Ovary (tissue), 7 donors: ENCODE measurements at regions not wholly inside any gene's neighbourhood (a gene's known extent, or its start where the extent isn't known, plus 50 kb on each side); places are given as distances from the start of the nearest gene placed in this dataset.

Experiments
- DNase-seq, 5 donors: peaks; one replicate each; pipeline ENCODE4 v3.0.0-alpha.2; 2019 to 2020
- H3K27ac ChIP-seq, 2 donors: fragments of 200-600 bp; one replicate each; pipeline versions ENCODE4 v1.5.1 to v1.8.0; 2019 to 2022
- H3K27me3 ChIP-seq: fragments of 200-600 bp; one replicate; pipeline ENCODE4 v1.8.0; 2022
- H3K36me3 ChIP-seq: fragments of 200-600 bp; sonication (generic); one replicate; pipeline ENCODE4 v1.5.1; 2019
- H3K4me1 ChIP-seq: one replicate; pipeline ENCODE4 v1.8.1; 2013; ENCODE audit warnings: mild to moderate bottlenecking, moderate library complexity; ENCODE audit not compliant: insufficient read depth
- H3K4me3 ChIP-seq: fragments of 200-600 bp; sonication (generic); one replicate; pipeline ENCODE4 v1.5.1; 2017
- H3K9me3 ChIP-seq, 2 donors: fragments of 200-600 bp in 1 of 2; sonication (generic) in 1 of 2; one replicate each; pipeline versions ENCODE4 v1.5.1 to v1.8.1; 2013 to 2019; ENCODE audit warnings: mild to moderate bottlenecking in 1 of 2, moderate library complexity in 1 of 2
- CTCF ChIP-seq, 3 donors: fragments of 450-650 bp in 2 of 3; fragments of 200-600 bp in 1 of 3; IDR thresholded peaks; one replicate each; pipeline versions ENCODE4 v1.5.1 to v1.8.0; 2016 to 2022; ENCODE audit warnings: antibody characterized with exemption in 3 of 3, mild to moderate bottlenecking in 1 of 3
- EP300 ChIP-seq: sonication (generic); formaldehyde crosslinking; IDR thresholded peaks from one replicate; pipeline ENCODE4 v1.6.1; 2017; ENCODE audit warnings: antibody characterized with exemption
- POLR2A ChIP-seq: fragments of 450-650 bp; IDR thresholded peaks from one replicate; pipeline ENCODE4 v1.6.1; 2017; ENCODE audit warnings: antibody characterized with exemption, mild to moderate bottlenecking, moderate library complexity
- WGBS, 3 donors: extraction: QIAGEN DNeasy Blood & Tissue Kit in 1 of 3; methylation state at CpG; one replicate each; pipeline versions ENCODE4 v1.1.5 to v1.1.7; 2013 to 2017; 5-methylcytosine and 5-hydroxymethylcytosine counted together
- intact Hi-C, 4 donors: fragments of 100-400 bp; cut with DNase I; formaldehyde crosslinking; loops; one replicate each; pipeline versions ENCODE4 v1.11.0 to v1.15.1; 2022 to 2023
- donor health status: DM: no; HTN: no; CAD: no; lungs with moderate emphysema.
- donor health status: DM: no; HTN: no; CAD: no.
- donor health status: Bipolar disorder and iron deficiency.
- donor health status: DM: no; HTN: no; CAD: no.
- donor health status: DM: yes; HTN: yes; CAD: no.

GRCh38 chr7:42315631-42316030, 78.6 kb upstream of the GLI3 start:
- TF ChIP-seq POLR2A: no peak
- TF ChIP-seq EP300: no peak
- no peak for TF ChIP-seq CTCF (IDR thresholded peaks at IDR 0.05)

GRCh38 chr7:42315103-42315502, 78.1 kb upstream of the GLI3 start:
- Histone ChIP-seq H3K27me3 (no peaks in the 10 kb centered on the region), H3K9me3 (no peaks in the 10 kb centered on the region), H3K4me3 (no peak overlapping the region), H3K4me1 (peaks cover 2% of the 10 kb centered on the region), H3K27ac (no peak overlapping the region), H3K36me3 (no peaks in the 10 kb centered on the region)
- no peak for DNase-seq
- TF ChIP-seq POLR2A (no peak), EP300 (no peak), CTCF (IDR thresholded peaks at IDR 0.05) (no peak)
- 4 to 29% (median 7%) methylated on average over 3 of the region's 3 CpGs for WGBS, 3 donors
- intact Hi-C loops: no loop called here

More at GRCh38 chr7:42315631-42316030, 78.6 kb upstream of the GLI3 start:
- no peak for DNase-seq
- no peaks in the 10 kb centered on the region for H3K9me3 ChIP-seq
- H3K27me3 ChIP-seq: no peaks in the 10 kb centered on the region
- H3K4me1 ChIP-seq: peaks cover 2% of the 10 kb centered on the region
- intact Hi-C loops: no loop called here
- H3K36me3 ChIP-seq: no peaks in the 10 kb centered on the region
- no peak overlapping the region for H3K4me3 ChIP-seq
- H3K27ac ChIP-seq: no peak overlapping the region

GRCh38 chr7:42314696-42315095, 77.7 kb upstream of the GLI3 start:
- H3K36me3 ChIP-seq: no peaks in the 10 kb centered on the region
- H3K4me1 ChIP-seq: peaks cover 2% of the 10 kb centered on the region
- H3K27me3 ChIP-seq: no peaks in the 10 kb centered on the region
- 90 to 94% (median 92%) methylated on average over 1 of the region's 1 CpG for WGBS, 3 donors
- no peak for DNase-seq
- H3K9me3 ChIP-seq: no peaks in the 10 kb centered on the region
- H3K4me3 ChIP-seq: no peak overlapping the region
- no peak overlapping the region for H3K27ac ChIP-seq
- TF ChIP-seq CTCF (IDR thresholded peaks at IDR 0.05) (no peak), EP300 (no peak), POLR2A (no peak)
- intact Hi-C loops: no loop called here

GRCh38 chr7:42311195-42311594, 74.2 kb upstream of the GLI3 start:
- intact Hi-C loops: no loop called here
- DNase-seq: no peak
- no peaks in the 10 kb centered on the region for H3K36me3 ChIP-seq
- H3K4me3 ChIP-seq: no peak overlapping the region
- no peaks in the 10 kb centered on the region for H3K9me3 ChIP-seq
- peaks cover 2% of the 10 kb centered on the region for H3K4me1 ChIP-seq
- H3K27ac ChIP-seq: no peak overlapping the region
- H3K27me3 ChIP-seq: no peaks in the 10 kb centered on the region
- TF ChIP-seq POLR2A (no peak), EP300 (no peak), CTCF (IDR thresholded peaks at IDR 0.05) (no peak)
